Nephron progenitor cell (in vitro differentiated cells): ENCODE measurements at regions not wholly inside any gene's neighbourhood (a gene's known extent, or its start where the extent isn't known, plus 50 kb on each side); places are given as distances from the start of the nearest gene placed in this dataset.

Source experiments
- DNase-seq: peaks from one replicate; pipeline ENCODE4 v3.0.0; 2021
- H3K27ac Mint-ChIP-seq: 2 replicates; pipeline ENCODE4 v1.8.0; 2021; ENCODE audit warnings: mild to moderate bottlenecking, moderate library complexity, mixed read lengths
- H3K27me3 Mint-ChIP-seq: 2 replicates; pipeline ENCODE4 v1.8.0; 2021; ENCODE audit warnings: mild to moderate bottlenecking, low read depth, mixed read lengths; ENCODE audit not compliant: poor library complexity
- H3K36me3 Mint-ChIP-seq: 2 replicates; pipeline ENCODE4 v1.8.0; 2021; ENCODE audit warnings: low read depth, mixed read lengths
- H3K4me1 Mint-ChIP-seq: 2 replicates; pipeline ENCODE4 v1.8.0; 2021; ENCODE audit warnings: mixed read lengths
- H3K4me3 Mint-ChIP-seq: 2 replicates; pipeline ENCODE4 v1.8.0; 2021; ENCODE audit warnings: mild to moderate bottlenecking, moderate library complexity, mixed read lengths
- H3K9me3 Mint-ChIP-seq: 2 replicates; pipeline ENCODE4 v1.8.0; 2021; ENCODE audit warnings: mild to moderate bottlenecking, moderate library complexity, mixed read lengths
- CTCF ChIP-seq: fragments of 200-600 bp; sonication (generic); IDR thresholded peaks from 2 replicates; pipeline ENCODE4 v1.5.0; 2021; ENCODE audit warnings: antibody characterized with exemption

GRCh38 chr5:26323794-26324193, 714.6 kb downstream of the CDH9 start:
- Mint-ChIP-seq H3K27me3 (no peaks in the 10 kb centered on the region), H3K9me3 (peaks cover 7% of the 10 kb centered on the region), H3K27ac (no peak overlapping the region), H3K4me1 (no peaks in the 10 kb centered on the region), H3K4me3 (no peak overlapping the region), H3K36me3 (no peaks in the 10 kb centered on the region)
- no peak for TF ChIP-seq CTCF
- no peak for DNase-seq

DNA sequence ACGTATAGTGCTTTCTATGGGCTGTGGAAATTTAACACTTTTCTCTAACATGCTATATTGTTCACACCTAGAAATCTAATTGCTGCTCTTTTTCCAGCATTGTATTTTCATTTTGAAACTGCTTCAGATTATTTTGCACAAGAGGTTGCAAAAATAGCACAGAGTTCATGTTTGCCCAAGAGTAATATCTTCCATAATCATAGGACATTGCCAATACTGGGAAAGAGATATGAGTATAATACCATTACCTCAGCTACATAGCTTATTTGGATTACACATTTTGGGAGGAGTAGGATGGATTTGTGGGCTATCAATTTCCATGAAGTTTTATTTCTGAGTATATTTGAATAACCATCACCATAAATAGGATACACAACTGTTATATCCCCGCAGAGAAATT, 717.1 kb downstream of the CDH9 start:
- H3K9me3 Mint-ChIP-seq, result peaks cover 7% of the 10 kb centered on the region
- DNase-seq, result no peak
- H3K4me3 Mint-ChIP-seq, result no peak overlapping the region
- H3K4me1 Mint-ChIP-seq, result no peaks in the 10 kb centered on the region
- TF ChIP-seq CTCF, result no peak
- H3K27ac Mint-ChIP-seq, result no peak overlapping the region
- H3K27me3 Mint-ChIP-seq, result peaks cover 3% of the 10 kb centered on the region
- H3K36me3 Mint-ChIP-seq, result no peaks in the 10 kb centered on the region

GRCh38 chr5:26310415-26310814, 728.0 kb downstream of the CDH9 start:
- H3K27me3 Mint-ChIP-seq, result peaks cover 3% of the 10 kb centered on the region
- no peaks in the 10 kb centered on the region for H3K4me1 Mint-ChIP-seq
- H3K9me3 Mint-ChIP-seq, result no peaks in the 10 kb centered on the region
- H3K4me3 Mint-ChIP-seq, result no peak overlapping the region
- no peaks in the 10 kb centered on the region for H3K36me3 Mint-ChIP-seq
- no peak for DNase-seq
- TF ChIP-seq CTCF, result no peak
- H3K27ac Mint-ChIP-seq, result no peak overlapping the region

DNA sequence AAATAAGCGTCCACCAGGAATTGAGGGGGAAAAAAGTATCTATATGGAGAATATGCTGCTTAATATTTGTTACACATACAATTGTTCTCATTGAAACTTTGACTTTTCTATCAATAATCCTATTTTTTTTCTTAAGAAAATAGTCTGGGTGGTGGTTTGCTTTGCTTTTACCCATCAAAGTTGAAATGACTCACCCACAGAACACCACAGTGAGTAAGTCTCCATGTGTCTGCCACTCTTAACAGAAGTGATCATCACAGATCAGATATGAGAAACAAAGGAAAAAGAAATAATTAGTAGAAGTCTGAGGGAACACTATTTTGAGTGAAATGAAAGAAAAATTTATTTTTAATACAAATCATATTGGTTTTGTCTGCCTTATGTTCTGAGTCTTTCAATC, 742.8 kb downstream of the CDH9 start:
- TF ChIP-seq CTCF, result no peak
- Mint-ChIP-seq H3K4me1 (no peaks in the 10 kb centered on the region), H3K36me3 (no peaks in the 10 kb centered on the region), H3K9me3 (no peaks in the 10 kb centered on the region), H3K27me3 (no peaks in the 10 kb centered on the region), H3K4me3 (no peak overlapping the region), H3K27ac (no peak overlapping the region)
- DNase-seq, result no peak

- TF ChIP-seq CTCF, result no peak
- no peaks in the 10 kb centered on the region for H3K36me3 Mint-ChIP-seq
- H3K27ac Mint-ChIP-seq, result no peak overlapping the region
- H3K27me3 Mint-ChIP-seq, result no peaks in the 10 kb centered on the region
- H3K9me3 Mint-ChIP-seq, result peaks cover 7% of the 10 kb centered on the region
- H3K4me1 Mint-ChIP-seq, result no peaks in the 10 kb centered on the region
- H3K4me3 Mint-ChIP-seq, result no peak overlapping the region
- DNase-seq, result no peak
These were observed 756.2 kb downstream of the CDH9 start for GRCh38 chr5:26282190-26282589.

- no peaks in the 10 kb centered on the region for H3K36me3 Mint-ChIP-seq
- TF ChIP-seq CTCF, result no peak
- no peaks in the 10 kb centered on the region for H3K4me1 Mint-ChIP-seq
- H3K9me3 Mint-ChIP-seq, result no peaks in the 10 kb centered on the region
- no peak overlapping the region for H3K4me3 Mint-ChIP-seq
- H3K27ac Mint-ChIP-seq, result no peak overlapping the region
- no peak for DNase-seq
- no peaks in the 10 kb centered on the region for H3K27me3 Mint-ChIP-seq
These were observed 760.3 kb downstream of the CDH9 start for GRCh38 chr5:26278078-26278477.
